ENCODE measurements at regions not wholly inside any gene's neighbourhood (a gene's known extent, or its start where the extent isn't known, plus 50 kb on each side); places are given as distances from the start of the nearest gene placed in this dataset.

DNA sequence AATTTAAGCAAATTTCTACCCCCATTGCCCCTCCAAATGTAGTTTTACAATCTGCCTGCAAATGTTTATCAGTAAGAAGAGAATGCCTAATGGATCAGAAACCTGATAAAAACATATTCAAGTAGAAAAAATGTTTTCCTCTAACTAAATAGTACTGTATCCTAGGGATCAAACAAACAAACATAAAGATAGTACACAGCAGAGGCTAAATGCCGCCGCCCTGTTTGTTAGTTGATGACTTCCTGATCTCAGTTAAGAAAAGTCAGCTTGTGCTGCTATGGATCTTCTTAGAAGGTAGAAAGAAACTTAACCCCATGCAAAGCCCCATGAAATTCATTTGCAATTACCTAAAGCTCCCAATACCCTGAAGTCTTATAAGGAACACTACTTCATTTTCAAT is 387.3 kb upstream of the THBS1 start:
- Histone ChIP-seq H3K9me3 (replicated peaks in 1 of 2; ENCODE audit: control insufficient read depth in 1 of 2, insufficient read depth in 1 of 2, low read length in 2 of 2) (no peaks in the 10 kb centered on the region), H3K79me2 (ENCODE audit: insufficient read depth, low read length) (no peaks in the 10 kb centered on the region), H3K4me2 (replicated peaks; ENCODE audit: extremely low read depth, low read length, poor library complexity, severe bottlenecking) (no peak overlapping the region), H3K4me3 (replicated peaks in 1 of 3; ENCODE audit: low read depth in 2 of 3, low read length in 3 of 3) (no peak overlapping the region), H3K9ac (ENCODE audit: insufficient read depth, low read length, poor library complexity, severe bottlenecking) (no peak overlapping the region), H4K20me1 (ENCODE audit: insufficient read depth, low read length) (no peaks in the 10 kb centered on the region), H3K27me3 (ENCODE audit: control insufficient read depth in 2 of 2, insufficient read depth in 2 of 2, low read length in 2 of 2) (peaks cover 9% of the 10 kb centered on the region in 2 donors), H3K4me1 (ENCODE audit: control insufficient read depth in 1 of 2, insufficient read depth in 2 of 2, low read length in 2 of 2) (peaks cover 3 to 12% of the 10 kb centered on the region in 2 donors), H2AFZ (ENCODE audit: insufficient read depth, low read depth, low read length, poor library complexity, severe bottlenecking) (no peak overlapping the region), H3K27ac (ENCODE audit: low read depth in 1 of 2, low read length in 2 of 2) (no peak overlapping the region), H3K36me3 (replicated peaks in 1 of 2; ENCODE audit: control insufficient read depth in 1 of 2, insufficient read depth in 2 of 2, low read length in 2 of 2) (no peaks in the 10 kb centered on the region)
- no CpG with 5 or more reads among the region's 2 CpGs for WGBS (ENCODE audit: insufficient coverage)
- no peaks in the 10 kb centered on the region for H3K36me3 Mint-ChIP-seq
- no peak for DNase-seq
- intact Hi-C loops (cut with micrococcal nuclease) = no loop called here
- peaks cover 0 to 21% (median 10%) of the 10 kb centered on the region in 3 donors for H3K27me3 Mint-ChIP-seq (ENCODE audit: low read depth in 3 of 3)
- H3K4me1 Mint-ChIP-seq = peaks cover 7% of the 10 kb centered on the region
- no peak overlapping the region for H3K27ac Mint-ChIP-seq
- no peak overlapping the region for H3K4me3 Mint-ChIP-seq
- TF ChIP-seq, protein P1, sequence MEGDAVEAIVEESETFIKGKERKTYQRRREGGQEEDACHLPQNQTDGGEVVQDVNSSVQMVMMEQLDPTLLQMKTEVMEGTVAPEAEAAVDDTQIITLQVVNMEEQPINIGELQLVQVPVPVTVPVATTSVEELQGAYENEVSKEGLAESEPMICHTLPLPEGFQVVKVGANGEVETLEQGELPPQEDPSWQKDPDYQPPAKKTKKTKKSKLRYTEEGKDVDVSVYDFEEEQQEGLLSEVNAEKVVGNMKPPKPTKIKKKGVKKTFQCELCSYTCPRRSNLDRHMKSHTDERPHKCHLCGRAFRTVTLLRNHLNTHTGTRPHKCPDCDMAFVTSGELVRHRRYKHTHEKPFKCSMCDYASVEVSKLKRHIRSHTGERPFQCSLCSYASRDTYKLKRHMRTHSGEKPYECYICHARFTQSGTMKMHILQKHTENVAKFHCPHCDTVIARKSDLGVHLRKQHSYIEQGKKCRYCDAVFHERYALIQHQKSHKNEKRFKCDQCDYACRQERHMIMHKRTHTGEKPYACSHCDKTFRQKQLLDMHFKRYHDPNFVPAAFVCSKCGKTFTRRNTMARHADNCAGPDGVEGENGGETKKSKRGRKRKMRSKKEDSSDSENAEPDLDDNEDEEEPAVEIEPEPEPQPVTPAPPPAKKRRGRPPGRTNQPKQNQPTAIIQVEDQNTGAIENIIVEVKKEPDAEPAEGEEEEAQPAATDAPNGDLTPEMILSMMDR (IDR thresholded peaks at IDR 0.05) = no peak
- peaks cover 0 to 1% (median 0%) of the 10 kb centered on the region in 7 donors for H3K9me3 Mint-ChIP-seq

DNA sequence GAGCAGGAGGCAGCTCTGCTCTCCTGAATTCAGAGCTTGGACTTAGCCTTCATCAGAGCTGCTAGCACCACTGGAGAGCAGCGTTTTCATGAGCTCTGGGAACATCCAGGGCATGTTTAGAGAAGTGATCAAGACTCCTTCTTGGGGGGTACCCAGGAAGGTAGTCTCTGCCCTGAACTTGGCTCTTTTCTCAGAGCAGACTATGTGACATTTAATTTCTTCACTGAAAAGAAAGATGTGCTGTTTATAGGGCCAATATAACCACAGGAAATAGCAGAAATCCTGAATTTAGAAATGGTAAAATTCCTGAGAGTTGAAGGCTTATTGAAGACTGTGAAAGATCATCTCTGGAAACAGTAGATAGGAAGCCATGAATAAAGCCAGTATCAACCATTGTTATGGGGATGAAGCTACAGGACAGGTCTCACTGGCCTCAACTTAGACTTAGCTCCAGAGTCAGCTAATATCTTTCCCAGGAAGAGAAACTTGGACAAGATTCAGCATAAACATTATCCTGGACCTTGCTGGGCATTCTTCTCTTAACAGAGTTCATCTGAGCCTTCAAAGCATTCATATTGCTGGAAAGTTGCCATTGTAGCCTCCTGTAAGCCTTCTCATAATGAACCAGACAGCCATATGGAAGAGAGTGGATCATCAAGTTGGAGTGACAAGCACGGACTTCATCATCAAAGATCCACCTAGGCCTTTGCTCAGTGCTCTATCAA is 386.6 kb upstream of the THBS1 start:
- Histone ChIP-seq H3K4me3 (replicated peaks in 1 of 3; ENCODE audit: low read depth in 2 of 3, low read length in 3 of 3) (no peak overlapping the region), H3K27me3 (ENCODE audit: control insufficient read depth in 2 of 2, insufficient read depth in 2 of 2, low read length in 2 of 2) (peaks cover 9% of the 10 kb centered on the region in 2 donors), H2AFZ (ENCODE audit: insufficient read depth, low read depth, low read length, poor library complexity, severe bottlenecking) (no peak overlapping the region), H3K4me1 (ENCODE audit: control insufficient read depth in 1 of 2, insufficient read depth in 2 of 2, low read length in 2 of 2) (peaks cover 3 to 12% of the 10 kb centered on the region in 2 donors), H3K27ac (ENCODE audit: low read depth in 1 of 2, low read length in 2 of 2) (no peak overlapping the region), H3K79me2 (ENCODE audit: insufficient read depth, low read length) (no peaks in the 10 kb centered on the region), H4K20me1 (ENCODE audit: insufficient read depth, low read length) (no peaks in the 10 kb centered on the region), H3K9me3 (replicated peaks in 1 of 2; ENCODE audit: control insufficient read depth in 1 of 2, insufficient read depth in 1 of 2, low read length in 2 of 2) (no peaks in the 10 kb centered on the region), H3K9ac (ENCODE audit: insufficient read depth, low read length, poor library complexity, severe bottlenecking) (no peak overlapping the region), H3K4me2 (replicated peaks; ENCODE audit: extremely low read depth, low read length, poor library complexity, severe bottlenecking) (no peak overlapping the region), H3K36me3 (replicated peaks in 1 of 2; ENCODE audit: control insufficient read depth in 1 of 2, insufficient read depth in 2 of 2, low read length in 2 of 2) (no peaks in the 10 kb centered on the region)
- TF ChIP-seq, protein P1 (IDR thresholded peaks at IDR 0.05) = no peak
- intact Hi-C loops (cut with micrococcal nuclease) = no loop called here
- Mint-ChIP-seq H3K9me3 (peaks cover 0 to 1% (median 0%) of the 10 kb centered on the region in 7 donors), H3K4me3 (no peak overlapping the region), H3K27me3 (ENCODE audit: low read depth in 3 of 3) (peaks cover 0 to 22% (median 10%) of the 10 kb centered on the region in 3 donors), H3K36me3 (no peaks in the 10 kb centered on the region), H3K27ac (no peak overlapping the region), H3K4me1 (peaks cover 5% of the 10 kb centered on the region)
- no CpG with 5 or more reads among the region's 2 CpGs for WGBS (ENCODE audit: insufficient coverage)
- no peak for DNase-seq
